ENCODE measurements at regions not wholly inside any gene's neighbourhood (a gene's known extent, or its start where the extent isn't known, plus 50 kb on each side); places are given as distances from the start of the nearest gene placed in this dataset.

GRCh38 chr1:96211202-96211601, 510.4 kb upstream of the PTBP2 start:
- H3K79me2 ChIP-seq (ENCODE audit: control insufficient read depth, insufficient read depth, low read length), result no peaks in the 10 kb centered on the region
- FAIRE-seq, result no peak
- no peak overlapping the region for H3K27ac ChIP-seq (ENCODE audit: insufficient read depth, low read depth, low read length)
- ChIA-PET POLR2A (no interaction called here), CTCF (no interaction called here)
- H3K4me1 ChIP-seq (ENCODE audit: control insufficient read depth, extremely low read depth, insufficient read depth, low read length), result no peaks in the 10 kb centered on the region
- intact Hi-C loops (cut with micrococcal nuclease), result no loop called here
- BruUV-seq (replicated peaks), result no TSS peak
- dilution Hi-C loops (cut with MboI; ENCODE audit: extremely low pct_ligation_motif_present, low sequenced_read_pairs), result no loop called here
- no peak overlapping the region for H3K9ac ChIP-seq (replicated peaks; ENCODE audit: extremely low read depth, insufficient read depth, low read length)
- no peaks in the 10 kb centered on the region for H3K27me3 ChIP-seq (ENCODE audit: control insufficient read depth in 2 of 2, insufficient read depth in 2 of 2, low read length in 2 of 2)
- no peaks in the 10 kb centered on the region for H3K36me3 ChIP-seq (ENCODE audit: control insufficient read depth in 2 of 2, extremely low read depth in 1 of 2, insufficient read depth in 2 of 2, low read length in 2 of 2)
- H3K9me3 ChIP-seq (replicated peaks; ENCODE audit: control insufficient read depth, insufficient read depth, low read length), result no peaks in the 10 kb centered on the region
- no peak for DNase-seq (ENCODE audit: low read depth, low spot score)
- H3K4me2 ChIP-seq (ENCODE audit: insufficient read depth, low read length), result no peak overlapping the region
- no peak overlapping the region for H2AFZ ChIP-seq (ENCODE audit: low read depth, low read length)
- no peaks in the 10 kb centered on the region for H3K9me1 ChIP-seq (replicated peaks; ENCODE audit: control insufficient read depth, extremely low read depth, insufficient read depth, low read length)
- TF ChIP-seq, protein P1, sequence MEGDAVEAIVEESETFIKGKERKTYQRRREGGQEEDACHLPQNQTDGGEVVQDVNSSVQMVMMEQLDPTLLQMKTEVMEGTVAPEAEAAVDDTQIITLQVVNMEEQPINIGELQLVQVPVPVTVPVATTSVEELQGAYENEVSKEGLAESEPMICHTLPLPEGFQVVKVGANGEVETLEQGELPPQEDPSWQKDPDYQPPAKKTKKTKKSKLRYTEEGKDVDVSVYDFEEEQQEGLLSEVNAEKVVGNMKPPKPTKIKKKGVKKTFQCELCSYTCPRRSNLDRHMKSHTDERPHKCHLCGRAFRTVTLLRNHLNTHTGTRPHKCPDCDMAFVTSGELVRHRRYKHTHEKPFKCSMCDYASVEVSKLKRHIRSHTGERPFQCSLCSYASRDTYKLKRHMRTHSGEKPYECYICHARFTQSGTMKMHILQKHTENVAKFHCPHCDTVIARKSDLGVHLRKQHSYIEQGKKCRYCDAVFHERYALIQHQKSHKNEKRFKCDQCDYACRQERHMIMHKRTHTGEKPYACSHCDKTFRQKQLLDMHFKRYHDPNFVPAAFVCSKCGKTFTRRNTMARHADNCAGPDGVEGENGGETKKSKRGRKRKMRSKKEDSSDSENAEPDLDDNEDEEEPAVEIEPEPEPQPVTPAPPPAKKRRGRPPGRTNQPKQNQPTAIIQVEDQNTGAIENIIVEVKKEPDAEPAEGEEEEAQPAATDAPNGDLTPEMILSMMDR (IDR thresholded peaks at IDR 0.05; ENCODE audit: extremely low read depth in 1 of 2, insufficient read depth in 1 of 2, low read depth in 1 of 2, low read length in 2 of 2), result no peak
- no peak for TF ChIP-seq EZH2 (IDR thresholded peaks at IDR 0.05; ENCODE audit: borderline replicate concordance, low read depth, low read length, severe bottlenecking)
- TF ChIP-seq POLR2AphosphoS5 (IDR thresholded peaks at IDR 0.05; ENCODE audit: insufficient read depth, low read depth, low read length), result no peak
- TF ChIP-seq MAX (IDR thresholded peaks at IDR 0.05; ENCODE audit: insufficient read depth, insufficient read length), result no peak
- no peak for TF ChIP-seq POLR2A (IDR thresholded peaks at IDR 0.05; ENCODE audit: low read depth, low read length)
- TF ChIP-seq GATA2 (IDR thresholded peaks at IDR 0.05; ENCODE audit: insufficient read depth, insufficient read length, low read depth, low read length), result no peak
- no peak for TF ChIP-seq JUN (IDR thresholded peaks at IDR 0.05; ENCODE audit: borderline replicate concordance, insufficient read depth, insufficient read length, low read depth)
- TF ChIP-seq FOS (IDR thresholded peaks at IDR 0.05; ENCODE audit: borderline replicate concordance, insufficient read depth, low read length), result no peak
- no peak for TF ChIP-seq MYC (IDR thresholded peaks at IDR 0.05; ENCODE audit: low read depth, low read length)
- H4K20me1 ChIP-seq (replicated peaks; ENCODE audit: control insufficient read depth, extremely low read depth, insufficient read depth, low read length), result no peaks in the 10 kb centered on the region
- no peak overlapping the region for H3K4me3 ChIP-seq (replicated peaks in 1 of 3; ENCODE audit: insufficient read depth in 1 of 3, low read depth in 1 of 3, low read length in 3 of 3)

Measured in endothelial cell of umbilical vein (primary cell).